ENCODE measurements at regions not wholly inside any gene's neighbourhood (a gene's known extent, or its start where the extent isn't known, plus 50 kb on each side); places are given as distances from the start of the nearest gene placed in this dataset.
"Not testable (repeated sequence)": the region's sequence is repeated elsewhere in the genome, so short reads cannot be mapped to it uniquely, and the experiment has no call there.

DNA sequence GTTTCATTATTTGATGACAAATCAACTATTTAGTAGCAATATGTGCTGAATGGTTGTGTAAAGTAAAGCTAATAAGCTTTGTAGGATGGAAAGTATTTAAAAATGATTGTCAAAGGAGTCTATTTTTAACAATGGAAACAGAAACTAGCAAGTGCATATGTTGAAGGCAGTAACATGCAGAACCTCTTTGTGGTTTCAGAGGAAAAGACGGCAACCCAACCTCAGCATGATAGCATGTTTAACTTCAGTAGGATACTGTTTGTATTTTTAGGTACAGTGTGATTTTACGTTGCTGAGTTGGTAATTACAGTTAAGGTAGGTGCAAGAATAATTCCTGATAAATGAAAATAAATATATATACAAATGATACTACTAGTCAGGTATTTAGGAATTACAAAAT, 545.4 kb downstream of the CDY1 start:
- DNase-seq (ENCODE audit: low spot score), result not testable (repeated sequence)

DNA sequence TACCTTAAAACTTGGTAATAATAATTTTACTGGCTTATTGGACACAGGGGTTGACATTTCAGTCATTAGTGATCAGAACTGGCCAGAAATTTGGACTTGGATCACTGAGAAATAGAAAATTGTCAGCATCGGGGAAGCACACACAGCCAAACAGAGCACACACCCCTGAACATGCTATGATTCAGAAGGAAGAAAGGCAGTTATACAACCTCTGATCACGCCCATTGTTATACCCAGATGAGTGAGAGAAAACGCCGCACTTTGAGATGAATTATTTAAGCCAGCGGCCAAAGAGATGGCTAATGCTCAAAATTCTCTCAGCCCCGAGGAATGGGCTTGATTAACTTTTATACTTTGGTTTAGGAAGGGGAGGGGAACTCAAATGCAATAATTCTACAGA, 557.4 kb downstream of the CDY1 start:
- DNase-seq (ENCODE audit: low spot score), result not testable (repeated sequence)

DNA sequence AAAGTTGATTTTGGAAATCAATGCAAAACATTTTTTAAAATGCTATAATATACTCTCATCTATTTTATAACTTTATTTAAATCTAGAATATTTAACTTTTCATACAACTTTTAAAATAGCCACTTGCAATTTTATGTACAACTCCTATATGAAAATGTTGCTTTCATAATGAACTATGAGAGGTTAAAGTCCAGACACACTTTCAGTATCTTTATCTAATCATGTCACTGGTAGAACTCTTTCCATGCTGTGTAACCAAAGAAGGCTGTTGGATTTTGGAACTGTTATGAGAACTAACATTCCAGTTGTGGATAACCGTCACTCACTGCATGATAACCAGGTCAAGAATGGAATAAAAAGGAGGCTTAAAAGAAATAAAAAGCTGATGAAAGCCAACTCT, 603.1 kb downstream of the CDY1 start:
- DNase-seq (ENCODE audit: low spot score), result not testable (repeated sequence)

DNA sequence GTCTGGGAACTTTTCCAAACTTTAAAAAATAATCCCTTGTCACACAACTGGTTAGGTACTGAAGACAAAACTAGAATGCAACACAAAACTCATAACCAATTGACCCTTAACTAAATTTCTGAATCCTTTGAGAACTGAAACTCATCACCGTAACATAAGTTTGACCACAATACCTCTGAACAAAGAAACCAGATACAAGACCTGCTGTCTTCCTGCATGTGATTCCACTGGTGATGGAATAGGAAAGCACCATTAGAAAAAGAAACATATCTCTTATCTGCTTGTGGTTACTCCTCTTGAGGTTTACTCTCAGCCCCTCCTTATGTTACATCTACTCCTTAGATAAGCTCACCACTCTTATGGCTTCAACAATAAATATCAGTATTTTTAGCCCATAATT, 603.6 kb downstream of the CDY1 start:
- DNase-seq (ENCODE audit: low spot score), result not testable (repeated sequence)

DNA sequence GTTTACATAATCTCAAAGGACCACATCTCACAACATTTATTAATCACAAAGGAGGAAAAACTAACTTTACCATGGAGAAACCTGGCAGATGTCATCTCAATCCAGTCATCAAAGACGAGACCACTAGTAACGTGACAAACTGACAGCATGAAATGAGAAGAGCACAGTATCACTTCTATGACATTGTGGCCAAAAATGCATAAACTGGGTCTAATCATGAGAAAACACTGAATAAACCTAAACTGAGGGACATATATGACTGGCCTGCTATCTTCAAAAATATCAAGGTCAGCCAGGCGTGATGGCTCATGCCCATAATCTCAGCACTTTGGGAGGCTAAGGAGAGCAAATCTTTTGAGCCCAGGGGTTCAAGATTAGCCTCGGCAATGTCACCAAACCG, 619.0 kb downstream of the CDY1 start:
- not testable (repeated sequence) for DNase-seq (ENCODE audit: low spot score)

DNA sequence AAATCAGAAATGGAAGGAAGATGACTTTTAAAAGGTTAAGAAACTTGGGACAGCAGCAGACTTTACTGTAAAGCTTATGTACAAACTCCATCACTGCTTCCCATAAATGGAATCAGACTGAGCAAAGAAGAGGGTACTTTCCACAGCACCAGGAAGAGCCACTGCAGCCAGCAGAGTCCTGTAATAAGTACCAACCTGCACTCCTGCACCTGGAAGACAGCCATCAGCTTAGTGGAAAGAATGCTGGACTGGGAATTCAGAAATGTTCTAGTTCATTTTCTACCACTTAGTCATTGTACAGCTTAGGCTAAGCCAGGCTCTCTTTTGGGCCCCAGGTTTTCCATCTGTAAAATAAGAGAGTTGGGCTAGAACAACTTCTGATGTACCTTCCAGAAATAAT, 632.3 kb downstream of the CDY1 start:
- not testable (repeated sequence) for DNase-seq (ENCODE audit: low spot score)

DNA sequence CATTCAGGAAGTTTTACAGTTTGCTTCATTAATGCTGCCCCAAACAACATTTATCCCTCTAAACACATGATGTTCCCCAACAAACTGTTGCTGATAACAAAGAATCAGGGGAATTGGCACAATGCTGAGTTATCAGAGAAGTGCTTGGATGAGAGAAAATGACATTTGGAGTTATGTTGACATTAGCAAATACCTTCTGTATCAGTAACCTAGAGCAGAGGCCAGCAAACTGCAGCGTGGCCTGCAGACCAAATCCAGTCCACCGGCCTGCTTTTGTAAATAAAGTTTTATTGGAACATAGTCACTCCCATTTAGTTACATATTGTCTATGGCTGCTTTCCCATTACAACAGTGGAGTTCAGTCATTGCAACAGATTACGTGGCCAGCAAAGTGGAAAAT, 643.5 kb downstream of the CDY1 start:
- DNase-seq (ENCODE audit: low spot score), result not testable (repeated sequence)

DNA sequence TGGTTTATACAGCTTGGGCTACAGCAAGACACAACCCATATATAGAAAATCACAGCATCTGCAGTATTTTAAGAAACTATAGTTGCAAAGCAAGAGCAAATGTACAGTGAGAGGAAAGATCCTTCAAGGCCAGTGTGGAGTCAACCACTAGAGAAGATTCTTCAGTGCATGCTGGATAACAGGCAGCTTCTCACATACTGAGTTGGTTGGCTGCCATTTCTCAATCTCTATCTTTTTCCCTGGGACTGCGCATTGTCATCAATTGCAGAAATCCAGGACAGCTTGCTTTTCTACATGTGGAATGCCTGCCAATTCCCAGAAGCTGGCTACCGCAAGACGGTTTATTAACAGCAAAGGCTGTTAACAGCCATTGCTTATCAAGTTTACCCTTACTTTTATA, 646.5 kb downstream of the CDY1 start:
- DNase-seq (ENCODE audit: low spot score), result not testable (repeated sequence)

DNA sequence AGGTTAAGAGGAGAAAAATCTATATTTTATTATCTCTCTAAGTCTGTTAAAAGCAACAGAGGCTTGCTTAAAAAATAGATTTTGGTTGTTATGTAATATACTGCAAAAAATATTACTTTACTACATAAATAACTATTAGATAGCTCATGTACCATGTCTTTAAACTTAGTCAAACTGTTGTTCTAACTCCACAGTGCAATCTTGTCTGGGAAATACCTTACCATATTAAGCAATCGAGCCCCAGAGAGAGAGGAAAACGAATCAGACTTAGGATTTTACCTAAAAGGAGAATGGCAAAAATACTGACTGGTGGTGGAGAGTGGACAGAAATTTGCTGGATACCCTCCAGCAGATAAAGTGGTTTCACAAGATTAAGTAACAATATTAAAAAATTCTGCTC, 647.0 kb downstream of the CDY1 start:
- not testable (repeated sequence) for DNase-seq (ENCODE audit: low spot score)

DNA sequence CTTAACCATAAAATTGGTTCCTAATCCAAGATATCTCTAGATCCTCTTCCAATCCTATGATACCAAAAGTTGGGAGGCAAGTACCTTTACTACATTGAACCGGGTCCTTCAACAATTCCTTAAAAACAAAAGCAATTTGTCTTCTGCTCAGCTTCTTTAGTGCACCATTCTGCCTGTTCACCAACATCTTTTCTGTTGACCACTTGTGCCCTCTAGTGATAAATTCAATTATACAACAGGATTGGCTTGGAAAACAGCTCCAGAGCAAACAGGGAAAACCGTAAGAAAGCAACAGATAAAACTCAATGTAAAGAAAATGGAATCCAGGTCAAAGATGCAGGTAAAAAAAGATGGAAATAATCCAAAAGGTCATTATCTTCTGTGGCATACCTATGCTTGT, 651.2 kb downstream of the CDY1 start:
- DNase-seq (ENCODE audit: low spot score), result not testable (repeated sequence)

DNA sequence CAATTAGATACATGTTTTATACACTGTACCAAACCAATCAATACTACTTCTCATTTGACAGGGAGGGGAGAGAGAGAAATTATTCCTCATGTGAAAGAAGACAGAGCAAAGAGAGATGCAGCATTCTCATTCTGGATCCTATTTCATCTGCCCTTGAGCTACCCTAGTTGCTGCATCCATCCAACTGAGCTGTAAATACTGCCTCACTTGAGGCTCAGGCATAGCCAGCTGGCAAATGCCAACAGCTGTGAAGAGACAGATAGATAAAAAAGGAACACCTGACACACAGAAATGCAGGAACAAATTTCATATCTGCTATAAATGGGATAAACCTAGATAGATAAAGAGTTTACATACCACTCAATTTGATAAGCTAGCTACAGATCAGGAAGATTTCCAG, 684.1 kb downstream of the CDY1 start:
- not testable (repeated sequence) for DNase-seq (ENCODE audit: low spot score)

DNA sequence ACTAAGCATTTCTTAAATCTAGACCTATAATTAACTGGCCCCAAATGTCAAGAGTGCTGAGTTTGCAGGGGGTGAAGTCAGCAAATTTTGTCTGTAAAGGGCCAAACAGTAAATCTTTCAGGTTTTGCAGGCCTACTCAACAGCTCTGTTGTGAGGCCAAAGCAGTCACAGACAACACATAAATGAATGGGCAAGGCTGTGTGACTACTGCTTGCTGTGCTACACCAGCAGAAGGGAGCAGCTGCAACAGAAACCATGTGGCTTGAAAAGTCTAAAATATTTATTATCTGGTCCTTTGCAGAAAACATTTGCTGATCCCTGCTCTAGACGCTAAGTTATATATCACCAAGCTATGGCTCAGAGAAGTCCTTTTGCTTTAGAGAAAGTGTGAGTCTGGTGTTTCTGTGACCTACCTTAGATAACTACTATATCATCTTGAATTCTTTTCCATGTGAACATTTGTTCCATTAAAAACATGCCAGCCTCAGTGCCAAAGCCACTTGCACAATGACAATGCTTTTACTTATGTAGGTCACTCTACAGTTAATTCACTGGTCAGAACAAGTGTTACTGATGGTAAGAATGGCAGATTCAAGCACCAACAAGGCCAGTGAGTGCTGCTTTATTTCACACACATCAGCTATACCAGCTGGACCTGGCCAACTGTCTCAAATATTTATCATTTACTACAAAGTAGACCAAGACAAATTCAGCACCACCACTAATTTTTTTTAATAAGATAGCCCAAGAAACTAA, 684.9 kb downstream of the CDY1 start:
- not testable (repeated sequence) for DNase-seq (ENCODE audit: low spot score)

DNA sequence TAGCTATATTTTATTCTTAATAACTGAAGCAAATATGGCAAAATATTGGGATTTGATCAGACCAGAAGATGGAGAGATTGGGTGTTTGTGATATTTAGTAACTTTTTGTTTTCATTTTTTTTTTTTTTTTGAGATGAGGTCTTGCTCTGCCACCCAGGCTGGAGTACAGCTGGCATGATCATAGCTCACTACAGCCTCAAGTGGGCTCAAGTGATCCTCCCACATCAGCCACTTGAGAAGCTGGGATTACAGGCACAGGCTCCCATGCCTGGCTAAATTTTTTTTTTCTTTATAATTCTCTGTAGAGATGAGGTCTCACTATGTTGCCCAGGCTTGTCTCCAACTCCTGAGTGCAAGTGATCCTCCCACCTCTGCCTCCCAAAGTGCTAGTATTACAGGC, 686.4 kb downstream of the CDY1 start:
- DNase-seq (ENCODE audit: low spot score), result not testable (repeated sequence)

DNA sequence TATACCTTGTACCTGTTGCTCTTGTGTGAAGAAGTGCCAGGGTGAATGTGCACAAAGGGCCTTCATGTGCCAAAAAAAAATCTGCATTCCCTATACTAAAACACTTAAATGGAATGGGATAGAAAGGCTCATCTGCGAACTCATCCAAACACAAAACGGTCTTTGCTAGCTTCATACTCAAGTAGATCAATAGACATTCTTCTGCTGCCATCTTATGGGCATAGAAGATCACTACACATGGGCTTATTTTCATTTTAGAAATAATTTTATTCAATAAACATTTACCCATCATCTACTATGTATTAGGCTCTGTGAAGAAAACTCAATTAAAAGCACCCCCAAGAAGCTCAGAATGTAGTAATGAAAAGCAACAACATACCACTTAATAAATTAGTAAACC, 693.1 kb downstream of the CDY1 start:
- DNase-seq (ENCODE audit: low spot score), result peak; percentile 0

DNA sequence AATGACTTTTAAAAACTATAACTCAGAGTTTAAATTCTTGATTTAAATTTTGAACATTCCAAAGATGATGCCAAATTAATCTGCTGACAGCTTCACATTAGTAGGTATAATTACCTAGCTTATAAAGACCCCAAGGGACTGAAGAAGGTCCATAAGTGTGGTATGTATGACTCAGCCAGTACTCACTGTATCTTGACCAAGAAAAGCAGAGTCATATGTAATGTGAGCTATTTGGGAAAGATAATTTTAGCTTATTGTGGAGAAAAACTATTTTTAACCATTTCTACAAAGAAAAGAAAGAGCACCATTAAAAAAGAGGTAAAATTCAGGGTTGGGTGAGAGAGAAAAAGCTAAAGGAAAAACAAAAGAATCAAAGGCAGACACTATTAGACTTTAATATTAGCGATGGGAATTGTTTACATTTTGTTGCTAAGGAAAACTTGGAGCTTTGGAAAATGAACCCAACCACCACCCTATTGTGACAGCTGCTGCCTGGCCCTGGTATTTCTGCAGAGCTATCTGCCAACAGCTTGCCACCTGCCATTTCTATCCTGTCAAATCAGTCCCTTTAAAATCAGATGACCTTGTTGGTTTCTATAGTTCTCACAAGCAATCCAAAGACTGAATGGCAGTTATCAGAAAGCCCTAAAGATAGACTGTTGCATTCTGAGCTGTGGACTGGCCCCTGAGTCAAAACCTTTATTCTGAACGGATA, 697.7 kb downstream of the CDY1 start:
- not testable (repeated sequence) for DNase-seq (ENCODE audit: low spot score)

DNA sequence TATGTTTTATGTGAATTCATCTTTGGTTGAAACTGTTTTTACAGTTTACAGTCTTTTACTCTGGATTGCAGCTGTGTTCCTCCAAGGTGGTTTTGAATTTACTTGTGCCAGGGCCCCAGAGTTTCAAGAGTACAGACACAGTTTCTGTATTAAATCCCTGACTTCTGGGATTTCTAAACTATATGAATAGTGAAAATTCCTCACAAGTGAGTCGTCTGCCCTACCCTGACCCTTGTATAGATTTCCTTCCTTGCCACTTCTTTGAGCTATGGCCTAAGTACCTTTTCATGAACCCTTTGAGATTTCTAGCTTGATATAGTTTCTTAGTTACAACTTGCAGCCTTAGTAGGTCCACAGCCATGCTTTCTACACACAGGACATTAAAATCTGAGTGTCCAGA, 700.8 kb downstream of the CDY1 start:
- DNase-seq (ENCODE audit: low spot score), result not testable (repeated sequence)

DNA sequence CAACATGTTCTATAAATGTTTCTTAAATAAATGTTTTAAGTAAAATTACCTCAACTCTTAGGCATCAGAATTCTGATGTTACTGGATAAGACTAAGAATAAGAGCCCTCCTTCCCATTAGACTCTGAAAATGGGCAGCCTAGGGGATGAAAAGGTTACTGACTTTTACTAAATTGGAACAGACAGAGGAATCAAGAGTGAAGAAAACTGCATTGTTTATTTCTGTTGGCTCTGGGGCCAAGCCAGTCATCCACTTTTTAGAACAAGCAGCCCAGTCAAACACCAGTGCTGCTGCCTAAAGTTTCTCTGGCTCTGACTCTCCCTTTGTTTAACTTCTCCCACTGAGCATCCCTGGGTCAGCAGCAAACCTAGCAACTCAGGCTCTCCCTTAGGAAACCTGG, 731.0 kb downstream of the CDY1 start:
- DNase-seq (ENCODE audit: low spot score), result not testable (repeated sequence)

DNA sequence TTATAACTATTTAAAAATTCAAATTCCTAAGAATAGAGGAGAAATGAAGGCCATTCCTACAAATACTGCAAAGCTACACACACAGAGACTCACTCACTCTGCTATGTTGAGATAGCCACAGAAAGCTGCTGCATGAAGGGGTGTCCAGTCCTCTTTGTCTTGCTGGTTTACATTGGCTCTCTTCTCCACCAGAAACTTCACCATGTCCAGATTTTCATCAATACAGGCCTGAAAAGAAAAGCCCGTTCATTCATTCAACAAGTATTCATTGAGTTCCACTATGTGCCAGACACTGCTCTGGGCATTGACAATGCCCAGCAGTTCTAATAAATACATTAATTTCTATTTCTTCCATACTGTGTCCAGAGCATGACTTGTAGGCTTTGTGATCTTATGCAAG, 732.3 kb downstream of the CDY1 start:
- DNase-seq (ENCODE audit: low spot score), result no peak

DNA sequence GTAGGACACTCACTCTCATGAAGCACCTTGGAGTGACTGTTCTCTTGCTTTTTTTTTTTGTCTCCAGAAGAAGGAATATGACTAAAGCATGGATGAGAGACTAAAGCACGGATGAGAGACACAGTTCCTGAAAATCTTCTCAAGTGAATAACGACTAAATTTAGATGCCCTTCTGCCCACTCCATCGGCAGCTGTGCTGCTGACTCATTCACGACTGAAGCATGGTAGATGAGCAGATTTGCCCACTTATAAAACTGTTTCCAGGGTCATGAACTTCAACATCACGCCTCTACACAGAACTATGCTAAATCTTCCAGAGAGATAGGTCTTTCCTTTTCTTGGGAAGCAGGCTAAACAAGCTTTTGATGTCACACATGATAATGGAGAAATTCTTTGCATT, 738.0 kb downstream of the CDY1 start:
- DNase-seq (ENCODE audit: low spot score), result not testable (repeated sequence)

DNA sequence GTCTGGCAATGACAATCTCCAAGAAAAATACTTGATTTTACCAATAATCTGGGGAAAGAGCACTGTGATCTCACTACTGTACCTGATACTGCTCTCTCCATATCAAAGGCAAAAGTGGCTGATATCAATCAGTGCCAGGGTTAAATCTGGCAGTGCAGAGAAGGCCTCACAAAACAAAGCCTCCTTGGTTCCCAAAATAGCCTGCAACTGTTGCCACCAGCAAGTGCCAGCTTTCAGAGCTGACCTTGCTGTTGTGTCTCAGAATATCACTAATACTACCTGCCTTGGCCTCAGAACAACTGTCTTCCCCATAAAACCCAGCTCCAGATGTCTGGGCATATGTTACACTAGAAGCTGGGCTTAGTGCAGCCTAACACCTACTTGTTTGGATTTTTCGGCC, 738.6 kb downstream of the CDY1 start:
- DNase-seq (ENCODE audit: low spot score), result not testable (repeated sequence)

DNA sequence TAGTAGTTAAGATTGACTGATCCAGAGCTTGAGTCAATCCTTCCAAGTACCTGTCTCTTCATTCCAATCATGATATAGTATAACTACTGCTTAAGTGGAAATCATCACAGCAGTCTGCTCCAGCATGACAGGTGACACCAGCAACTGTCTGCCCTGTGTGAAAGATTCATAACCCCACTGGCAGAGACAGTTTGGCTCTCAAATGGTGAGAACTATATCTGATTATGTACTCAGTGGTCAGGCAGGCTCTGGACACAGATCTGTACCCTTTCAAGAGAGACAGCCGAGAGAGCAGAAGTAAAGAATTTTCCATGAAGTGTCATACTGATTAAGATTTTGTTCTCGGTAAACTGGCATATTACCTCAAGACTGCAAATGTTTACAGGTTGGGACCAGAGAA, 741.5 kb downstream of the CDY1 start:
- not testable (repeated sequence) for DNase-seq (ENCODE audit: low spot score)

DNA sequence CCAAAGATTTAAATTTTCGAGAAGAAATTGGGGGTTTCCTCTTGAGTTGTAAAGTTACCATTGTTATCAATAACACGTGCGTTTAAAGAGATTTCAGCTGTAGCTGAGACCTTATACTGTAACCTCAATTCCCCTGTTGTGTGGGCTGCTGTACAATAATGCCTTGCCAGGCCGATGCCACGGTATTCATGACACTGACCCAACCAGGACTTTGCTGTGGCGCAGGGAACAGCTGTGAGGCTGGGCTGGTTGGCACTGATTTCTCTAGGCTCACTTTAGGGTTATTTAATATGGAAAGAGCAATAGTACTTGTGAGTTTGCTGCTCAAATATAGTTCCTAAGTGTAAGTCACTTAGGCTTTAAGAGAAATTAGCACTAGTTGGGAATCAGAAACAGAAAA, 744.2 kb downstream of the CDY1 start:
- not testable (repeated sequence) for DNase-seq (ENCODE audit: low spot score)

DNA sequence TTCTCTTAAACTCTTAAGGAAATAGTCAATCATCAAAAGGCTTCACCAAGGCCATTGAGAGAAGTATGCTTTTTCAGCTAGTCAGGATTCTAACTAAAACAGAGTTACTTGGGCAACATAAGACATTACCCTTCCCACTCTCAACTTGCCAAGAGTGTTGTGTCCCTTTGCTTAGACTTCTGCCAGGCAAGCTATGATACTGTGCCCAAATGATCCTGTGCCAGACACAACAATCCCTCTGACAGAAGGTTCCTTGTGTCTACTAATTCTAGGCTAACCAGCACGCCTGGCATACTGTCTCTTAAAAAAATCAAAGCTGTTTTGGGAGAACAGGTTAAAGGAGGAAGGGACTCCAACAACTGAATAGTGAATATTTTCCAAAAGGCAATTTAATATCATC, 750.6 kb downstream of the CDY1 start:
- DNase-seq (ENCODE audit: low spot score), result not testable (repeated sequence)

All from SK-N-DZ (cell line).